ENCODE measurements at regions not wholly inside any gene's neighbourhood (a gene's known extent, or its start where the extent isn't known, plus 50 kb on each side); places are given as distances from the start of the nearest gene placed in this dataset.

DNA sequence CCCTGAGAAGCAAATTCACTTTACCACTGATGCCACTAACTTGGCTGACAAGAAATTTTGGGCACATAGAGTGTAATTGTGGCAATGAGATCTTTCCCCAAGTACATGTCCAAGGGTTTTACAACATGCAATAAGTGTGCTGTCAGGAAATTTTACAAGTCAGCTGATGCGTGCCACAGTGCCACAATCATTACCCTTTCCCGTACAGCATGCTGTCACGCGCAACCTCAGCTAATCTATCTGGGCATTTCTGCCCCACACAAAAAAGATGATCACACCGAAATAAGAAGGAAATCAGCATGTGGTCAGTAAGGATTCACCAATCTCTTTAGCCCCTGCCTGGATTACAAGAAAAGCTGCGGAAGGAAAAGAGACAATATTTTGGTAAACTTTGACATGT is 163.6 kb upstream of the PREP start:
- Mint-ChIP-seq H3K4me1 (ENCODE audit: low read depth) (peaks cover 3% of the 10 kb centered on the region), H3K4me3 (ENCODE audit: unreplicated experiment) (no peak overlapping the region), H3K9me3 (ENCODE audit: low read depth) (peaks cover 13% of the 10 kb centered on the region), H3K36me3 (ENCODE audit: low read depth) (no peaks in the 10 kb centered on the region), H3K27ac (ENCODE audit: unreplicated experiment) (no peak overlapping the region), H3K27me3 (ENCODE audit: low read depth) (peaks cover 1% of the 10 kb centered on the region)
- TF ChIP-seq CTCF (IDR thresholded peaks at IDR 0.05) = no peak
- DNase-seq (ENCODE audit: low spot score) = no peak

DNA sequence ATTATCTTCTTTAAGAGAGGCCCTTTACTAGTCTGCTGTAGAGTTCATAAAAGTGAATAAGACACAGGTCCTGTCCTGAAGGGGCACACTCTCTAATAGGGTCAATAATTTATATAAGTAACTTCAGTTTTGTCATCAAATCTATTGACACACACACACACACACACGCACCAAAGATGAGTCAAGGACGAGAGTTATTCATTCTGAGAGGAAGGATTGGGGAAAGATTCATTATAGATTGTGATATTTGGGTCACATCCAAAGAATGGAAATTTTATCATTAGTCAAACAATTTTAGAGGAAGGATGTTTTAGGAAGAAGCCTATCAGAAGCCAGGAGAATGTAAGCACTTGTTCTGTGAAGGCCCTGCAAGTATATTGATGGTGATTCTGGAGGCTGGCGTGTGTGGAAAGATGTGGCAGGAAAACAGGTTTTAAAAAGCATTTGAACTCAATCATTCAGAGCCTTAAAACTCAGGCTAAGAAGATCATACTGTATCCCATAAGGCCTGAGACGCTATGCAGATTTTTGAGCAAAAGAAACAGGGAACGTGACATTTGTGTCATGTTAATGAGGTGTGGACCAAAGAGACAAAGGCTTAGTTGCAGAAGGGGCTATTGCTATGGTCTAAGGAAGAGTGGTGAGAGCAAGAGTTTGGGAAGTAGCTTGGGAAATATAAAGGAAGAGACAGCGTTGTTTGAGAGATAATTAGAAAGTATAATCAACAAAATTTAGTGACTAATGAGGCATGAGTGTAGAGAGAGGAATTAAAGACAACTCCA is 161.4 kb upstream of the PREP start:
- peaks cover 3% of the 10 kb centered on the region for H3K4me1 Mint-ChIP-seq (ENCODE audit: low read depth)
- DNase-seq (ENCODE audit: low spot score) = no peak
- H3K9me3 Mint-ChIP-seq (ENCODE audit: low read depth) = peaks cover 13% of the 10 kb centered on the region
- H3K27me3 Mint-ChIP-seq (ENCODE audit: low read depth) = no peaks in the 10 kb centered on the region
- no peaks in the 10 kb centered on the region for H3K36me3 Mint-ChIP-seq (ENCODE audit: low read depth)
- TF ChIP-seq CTCF (IDR thresholded peaks at IDR 0.05) = no peak
- no peak overlapping the region for H3K4me3 Mint-ChIP-seq (ENCODE audit: unreplicated experiment)
- no peak overlapping the region for H3K27ac Mint-ChIP-seq (ENCODE audit: unreplicated experiment)

DNA sequence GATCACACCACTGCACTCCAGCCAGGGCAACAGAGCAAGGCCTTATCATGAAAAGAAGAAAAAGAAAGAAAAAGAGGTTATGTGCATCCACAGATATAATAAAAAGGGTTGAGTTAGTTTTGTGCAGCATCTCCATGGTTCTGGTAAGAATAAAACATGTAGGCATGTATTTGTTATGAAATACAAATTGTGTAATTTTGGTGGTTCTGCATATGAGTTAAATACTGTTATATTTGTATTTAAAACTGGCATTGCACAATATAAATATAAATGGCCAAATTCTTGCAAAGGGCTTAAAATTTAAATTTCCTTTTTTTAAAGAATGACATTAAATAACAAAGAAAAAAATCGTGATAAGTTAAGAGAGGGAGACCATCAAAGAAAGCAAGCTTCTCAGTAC is 159.1 kb upstream of the PREP start:
- DNase-seq (ENCODE audit: low spot score) = no peak
- Mint-ChIP-seq H3K4me3 (ENCODE audit: unreplicated experiment) (no peak overlapping the region), H3K4me1 (ENCODE audit: low read depth) (no peaks in the 10 kb centered on the region), H3K36me3 (ENCODE audit: low read depth) (no peaks in the 10 kb centered on the region), H3K9me3 (ENCODE audit: low read depth) (peaks cover 13% of the 10 kb centered on the region), H3K27me3 (ENCODE audit: low read depth) (no peaks in the 10 kb centered on the region), H3K27ac (ENCODE audit: unreplicated experiment) (no peak overlapping the region)
- no peak for TF ChIP-seq CTCF (IDR thresholded peaks at IDR 0.05)

DNA sequence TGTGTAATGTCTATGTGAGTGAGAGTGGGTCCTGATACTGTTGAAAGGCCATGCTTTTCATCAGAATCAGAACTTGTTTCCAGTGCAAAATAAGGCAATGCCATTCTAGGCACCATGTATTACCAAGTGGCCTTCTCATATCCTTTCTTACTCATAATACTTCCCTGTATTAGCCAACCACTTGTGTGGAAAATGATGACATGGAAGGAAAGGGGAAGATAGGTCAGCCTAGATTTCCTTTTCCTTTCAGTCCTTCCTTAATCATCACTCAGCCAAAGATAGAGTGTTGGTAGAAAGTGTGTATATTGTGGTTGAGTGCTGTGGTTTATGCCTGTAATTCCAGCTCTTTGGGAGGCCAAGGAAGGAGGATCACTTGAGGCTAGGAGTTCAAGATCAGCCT is 158.6 kb upstream of the PREP start:
- Mint-ChIP-seq H3K36me3 (ENCODE audit: low read depth) (no peaks in the 10 kb centered on the region), H3K9me3 (ENCODE audit: low read depth) (peaks cover 15% of the 10 kb centered on the region), H3K27me3 (ENCODE audit: low read depth) (no peaks in the 10 kb centered on the region)

GRCh38 chr6:105560611-105561066 is 157.8 kb upstream of the PREP start:
- Mint-ChIP-seq H3K9me3 (ENCODE audit: low read depth) (peaks cover 22% of the 10 kb centered on the region), H3K27me3 (ENCODE audit: low read depth) (peaks cover 1% of the 10 kb centered on the region), H3K4me1 (ENCODE audit: low read depth) (no peaks in the 10 kb centered on the region)

More for the DNA sequence above, 158.6 kb upstream of the PREP start:
- DNase-seq (ENCODE audit: low spot score) = no peak
- no peaks in the 10 kb centered on the region for H3K4me1 Mint-ChIP-seq (ENCODE audit: low read depth)
- H3K4me3 Mint-ChIP-seq (ENCODE audit: unreplicated experiment) = no peak overlapping the region
- TF ChIP-seq CTCF (IDR thresholded peaks at IDR 0.05) = no peak
- H3K27ac Mint-ChIP-seq (ENCODE audit: unreplicated experiment) = no peak overlapping the region

More at GRCh38 chr6:105560611-105561066, 157.8 kb upstream of the PREP start:
- no peak overlapping the region for H3K27ac Mint-ChIP-seq (ENCODE audit: unreplicated experiment)
- no peak for TF ChIP-seq CTCF (IDR thresholded peaks at IDR 0.05)
- peaks cover 6% of the 10 kb centered on the region for H3K36me3 Mint-ChIP-seq (ENCODE audit: low read depth)
- H3K4me3 Mint-ChIP-seq (ENCODE audit: unreplicated experiment) = no peak overlapping the region
- DNase-seq (ENCODE audit: low spot score) = no peak
